ENCODE measurements at regions not wholly inside any gene's neighbourhood (a gene's known extent, or its start where the extent isn't known, plus 50 kb on each side); places are given as distances from the start of the nearest gene placed in this dataset.

- TF ChIP-seq ESRRA (CRISPR knock-in tag; IDR thresholded peaks at IDR 0.05; ENCODE audit: low read depth): no peak
- TF ChIP-seq ZNF580 (CRISPR knock-in tag; IDR thresholded peaks at IDR 0.05; ENCODE audit: borderline replicate concordance, low read depth): no peak
- TF ChIP-seq FOXP1 (IDR thresholded peaks at IDR 0.05): no peak
- no peak for TF ChIP-seq FOXP1 (CRISPR knock-in tag; IDR thresholded peaks at IDR 0.05)
Observed at GRCh38 chr5:167764641-167765289, 526.7 kb upstream of the WWC1 start.
